Common myeloid progenitor, CD34-positive (primary cell): ENCODE measurements at regions not wholly inside any gene's neighbourhood (a gene's known extent, or its start where the extent isn't known, plus 50 kb on each side); places are given as distances from the start of the nearest gene placed in this dataset.

ENCODE experiments used
- CTCF ChIA-PET: fragments of 350-600 bp; sonication (Branson Sonifier 250); formaldehyde crosslinking; loops from one replicate; lab custom pipeline; 2021; ENCODE audit warnings: antibody characterized with exemption; lab: Charles Lee
- POLR2A ChIA-PET: fragments of 350-600 bp; sonication (Branson Sonifier 250); formaldehyde crosslinking; loops from one replicate; lab custom pipeline; 2021; ENCODE audit warnings: antibody characterized with exemption; lab: Charles Lee
- DNase-seq, 3 donors: peaks; one replicate each; pipeline versions ENCODE4 v3.0.0 to v3.0.0-alpha.2; 2013
- H3K27ac ChIP-seq, 2 experiments: 1 replicate in 1 of 2; 2 replicates in 1 of 2; pipeline ENCODE4 v1.7.0; 2013; ENCODE audit warnings: inconsistent platforms in 2 of 2, low read length in 2 of 2, mild to moderate bottlenecking in 2 of 2, low read depth in 1 of 2, moderate library complexity in 1 of 2; ENCODE audit not compliant: severe bottlenecking in 2 of 2, insufficient read depth in 1 of 2, poor library complexity in 1 of 2
- H3K27me3 ChIP-seq, 5 experiments: replicated peaks in 2 of 5; 1 replicate in 3 of 5; 2 replicates in 2 of 5; pipeline versions ENCODE4 v1.6.1 to v1.7.0; 2013; ENCODE audit warnings: low read length in 4 of 5, mild to moderate bottlenecking in 2 of 5, moderate library complexity in 2 of 5, inconsistent platforms in 1 of 5; ENCODE audit not compliant: insufficient read depth in 5 of 5, control insufficient read depth in 4 of 5
- H3K36me3 ChIP-seq, 4 experiments: 1 replicate in 2 of 4; 2 replicates in 2 of 4; pipeline versions ENCODE4 v1.6.1 to v1.7.0; 2013; ENCODE audit warnings: low read length in 3 of 4, control low read depth in 1 of 4, mild to moderate bottlenecking in 1 of 4; ENCODE audit not compliant: control insufficient read depth in 4 of 4, insufficient read depth in 4 of 4
- H3K4me1 ChIP-seq, 4 experiments: 1 replicate in 3 of 4; 2 replicates in 1 of 4; pipeline versions ENCODE4 v1.6.1 to v1.7.1; 2013; ENCODE audit warnings: low read length in 3 of 4, mild to moderate bottlenecking in 3 of 4, control low read depth in 1 of 4, inconsistent platforms in 1 of 4, moderate library complexity in 1 of 4; ENCODE audit not compliant: control insufficient read depth in 4 of 4, insufficient read depth in 4 of 4; ENCODE audit errors: control extremely low read depth in 1 of 4
- H3K4me3 ChIP-seq, 7 experiments: 1 replicate in 4 of 7; 2 replicates in 3 of 7; pipeline versions ENCODE4 v1.5.1 to v1.7.0; 2013; ENCODE audit warnings: mild to moderate bottlenecking in 7 of 7, low read length in 6 of 7, moderate library complexity in 6 of 7, inconsistent platforms in 2 of 7, low read depth in 2 of 7, control low read depth in 1 of 7; ENCODE audit not compliant: insufficient read depth in 4 of 7, control insufficient read depth in 1 of 7; ENCODE audit errors: extremely low read depth in 1 of 7
- H3K9me3 ChIP-seq, 5 experiments: 1 replicate in 4 of 5; 2 replicates in 1 of 5; pipeline versions ENCODE4 v1.6.1 to v1.7.1; 2013; ENCODE audit warnings: low read length in 4 of 5, mild to moderate bottlenecking in 2 of 5, inconsistent platforms in 1 of 5, low read depth in 1 of 5, moderate library complexity in 1 of 5; ENCODE audit not compliant: control insufficient read depth in 4 of 5, insufficient read depth in 2 of 5; ENCODE audit errors: control extremely low read depth in 1 of 5
- WGBS: methylation state at CpG from one replicate; pipeline ENCODE4 v1.1.5; 2013; ENCODE audit not compliant: insufficient coverage; 5-methylcytosine and 5-hydroxymethylcytosine counted together

- no peaks in the 10 kb centered on the region for H3K36me3 ChIP-seq
- DNase-seq = no peak
- CTCF ChIA-PET = no interaction called here
- H3K27me3 ChIP-seq = no peaks in the 10 kb centered on the region
- H3K4me3 ChIP-seq = no peak overlapping the region
- H3K4me1 ChIP-seq = peaks cover 0 to 5% (median 1%) of the 10 kb centered on the region in 4 experiments
- POLR2A ChIA-PET = no interaction called here
- WGBS = no CpG with 5 or more reads among the region's 2 CpGs
- H3K9me3 ChIP-seq = no peaks in the 10 kb centered on the region
- no peak overlapping the region for H3K27ac ChIP-seq
These were observed 940.2 kb upstream of the CITED2 start for GRCh38 chr6:140314682-140315081.

GRCh38 chr6:140311146-140311545 is 936.7 kb upstream of the CITED2 start:
- no peaks in the 10 kb centered on the region for H3K36me3 ChIP-seq
- H3K9me3 ChIP-seq = no peaks in the 10 kb centered on the region
- CTCF ChIA-PET = no interaction called here
- POLR2A ChIA-PET = no interaction called here
- no peaks in the 10 kb centered on the region for H3K4me1 ChIP-seq
- no peaks in the 10 kb centered on the region for H3K27me3 ChIP-seq
- no peak for DNase-seq
- no peak overlapping the region for H3K4me3 ChIP-seq
- no peak overlapping the region for H3K27ac ChIP-seq

GRCh38 chr6:140303218-140303949 is 928.9 kb upstream of the CITED2 start:
- Histone ChIP-seq H3K27ac (no peak overlapping the region), H3K36me3 (no peaks in the 10 kb centered on the region), H3K27me3 (no peaks in the 10 kb centered on the region), H3K9me3 (no peaks in the 10 kb centered on the region), H3K4me3 (no peak overlapping the region), H3K4me1 (no peaks in the 10 kb centered on the region)
- POLR2A ChIA-PET = no interaction called here
- CTCF ChIA-PET = no interaction called here
- 82% methylated on average over 7 of the region's 8 CpGs for WGBS
- no peak for DNase-seq

- Histone ChIP-seq H3K27ac (no peak overlapping the region), H3K36me3 (no peaks in the 10 kb centered on the region), H3K4me1 (no peaks in the 10 kb centered on the region), H3K9me3 (no peaks in the 10 kb centered on the region), H3K4me3 (no peak overlapping the region), H3K27me3 (no peaks in the 10 kb centered on the region)
- ChIA-PET POLR2A (interaction anchor here (0.6 kb wide), 1 partner anchor 195 kb away, joined by 3 read pairs; no protein-coding TSS in a partner anchor), CTCF (no interaction called here)
- no peak for DNase-seq
- WGBS = no CpG with 5 or more reads among the region's 1 CpG
These were observed 925.9 kb upstream of the CITED2 start for GRCh38 chr6:140300331-140300730.

- Histone ChIP-seq H3K27me3 (no peaks in the 10 kb centered on the region), H3K4me3 (no peak overlapping the region), H3K4me1 (no peaks in the 10 kb centered on the region), H3K27ac (no peak overlapping the region), H3K9me3 (peaks cover 0 to 6% (median 0%) of the 10 kb centered on the region in 5 experiments), H3K36me3 (no peaks in the 10 kb centered on the region)
- POLR2A ChIA-PET = no interaction called here
- CTCF ChIA-PET = no interaction called here
- DNase-seq = no peak
- WGBS = 93% methylated on average over 2 of the region's 3 CpGs
These were observed 914.7 kb upstream of the CITED2 start for GRCh38 chr6:140289186-140289585.

GRCh38 chr6:140285998-140286690 is 911.7 kb upstream of the CITED2 start:
- Histone ChIP-seq H3K36me3 (no peaks in the 10 kb centered on the region), H3K4me1 (no peaks in the 10 kb centered on the region), H3K4me3 (no peak overlapping the region), H3K27me3 (no peaks in the 10 kb centered on the region), H3K9me3 (peaks cover 0 to 6% (median 0%) of the 10 kb centered on the region in 5 experiments), H3K27ac (no peak overlapping the region)
- ChIA-PET CTCF (interaction anchor here (1.0 kb wide), 1 partner anchor 10 kb away, joined by 3 read pairs; no protein-coding TSS in a partner anchor), POLR2A (interaction anchor here (0.5 kb wide), 1 partner anchor 419 kb away, joined by 3 read pairs; no protein-coding TSS in a partner anchor)
- no peak for DNase-seq
- no CpG with 5 or more reads among the region's 1 CpG for WGBS

GRCh38 chr6:140285471-140285870 is 911.0 kb upstream of the CITED2 start:
- peaks cover 0 to under 1% (median 0%) of the 10 kb centered on the region in 5 experiments for H3K9me3 ChIP-seq
- H3K27me3 ChIP-seq = no peaks in the 10 kb centered on the region
- no peak for DNase-seq
- POLR2A ChIA-PET = no interaction called here
- H3K4me1 ChIP-seq = no peaks in the 10 kb centered on the region
- CTCF ChIA-PET = interaction anchor here (1.0 kb wide), 1 partner anchor 9 kb away, joined by 3 read pairs; no protein-coding TSS in a partner anchor
- no peaks in the 10 kb centered on the region for H3K36me3 ChIP-seq
- no peak overlapping the region for H3K4me3 ChIP-seq
- WGBS = no CpG with 5 or more reads among the region's 2 CpGs
- no peak overlapping the region for H3K27ac ChIP-seq
